Brain pericyte (primary cell): ENCODE measurements at regions not wholly inside any gene's neighbourhood (a gene's known extent, or its start where the extent isn't known, plus 50 kb on each side); places are given as distances from the start of the nearest gene placed in this dataset.

Experiments
- DNase-seq: peaks from one replicate; pipeline ENCODE4 v3.0.0-alpha.2; 2012; ENCODE audit warnings: low read depth, low spot score

- no peak for DNase-seq
Observed at GRCh38 chr3:170780955-170781354, 89.0 kb downstream of the RPL22L1 start.

- no peak for DNase-seq
Observed at GRCh38 chr3:170780471-170780870, 89.5 kb downstream of the RPL22L1 start.

- no peak for DNase-seq
Observed at GRCh38 chr3:170778240-170779217, 91.5 kb downstream of the RPL22L1 start.

- DNase-seq = no peak
Observed at GRCh38 chr3:170777564-170777926, 92.5 kb downstream of the RPL22L1 start.

GRCh38 chr3:170776887-170777563 lies 93.0 kb downstream of the RPL22L1 start:
- DNase-seq = no peak

- no peak for DNase-seq
Observed at GRCh38 chr3:170773682-170774425, 96.1 kb downstream of the RPL22L1 start.

- DNase-seq = no peak
Observed at GRCh38 chr3:170772175-170772574, 97.8 kb downstream of the RPL22L1 start.

GRCh38 chr3:170768334-170768801 lies 101.6 kb downstream of the RPL22L1 start:
- no peak for DNase-seq

GRCh38 chr3:170767576-170767941 lies 102.4 kb downstream of the RPL22L1 start:
- DNase-seq = no peak

- no peak for DNase-seq
Observed at GRCh38 chr3:170766823-170767575, 103.0 kb downstream of the RPL22L1 start.

GRCh38 chr3:170766253-170766652 lies 103.7 kb downstream of the RPL22L1 start:
- no peak for DNase-seq

GRCh38 chr3:170765419-170766078 lies 104.4 kb downstream of the RPL22L1 start:
- no peak for DNase-seq

- DNase-seq = no peak
Observed at GRCh38 chr3:170764017-170764416, 106.0 kb downstream of the RPL22L1 start.

GRCh38 chr3:170762064-170762463 lies 107.9 kb downstream of the RPL22L1 start:
- no peak for DNase-seq

GRCh38 chr3:170761103-170761502 lies 108.9 kb downstream of the RPL22L1 start:
- DNase-seq = no peak

- DNase-seq = no peak
Observed at GRCh38 chr3:170760174-170760526, 109.8 kb downstream of the RPL22L1 start.

GRCh38 chr3:170759511-170760173 lies 110.4 kb downstream of the RPL22L1 start:
- no peak for DNase-seq

GRCh38 chr3:170757038-170757437 lies 113.0 kb downstream of the RPL22L1 start:
- no peak for DNase-seq

GRCh38 chr3:170754311-170754693 lies 115.7 kb downstream of the RPL22L1 start:
- no peak for DNase-seq
